SK-N-SH treated with all-trans-retinoic acid at 6 μM for 48 hours (cell line): ENCODE measurements at regions not wholly inside any gene's neighbourhood (a gene's known extent, or its start where the extent isn't known, plus 50 kb on each side); places are given as distances from the start of the nearest gene placed in this dataset.

Experiments used
- ATAC-seq: fragments of 200-7000 bp; cut with Tn5 transposase; 3 replicates; pipeline ENCODE4 v1.9.1; 2020; ENCODE audit warnings: mild to moderate bottlenecking, moderate library complexity
- ARNTL ChIP-seq: fragments of 450-650 bp; formaldehyde crosslinking; IDR thresholded peaks from 2 replicates; pipeline ENCODE4 v1.5.0; 2020; ENCODE audit warnings: low read depth, mild to moderate bottlenecking, moderate library complexity, borderline replicate concordance
- BACH2 ChIP-seq: fragments of 250-450 bp; sonication (Bioruptor Pico); IDR thresholded peaks from 2 replicates; pipeline ENCODE4 v1.9.0; 2021; ENCODE audit warnings: mild to moderate bottlenecking, borderline replicate concordance
- CSDC2 ChIP-seq: fragments of 250-450 bp; sonication (Bioruptor Pico); IDR thresholded peaks from 2 replicates; pipeline ENCODE4 v1.5.0; 2020; ENCODE audit warnings: mild to moderate bottlenecking, moderate library complexity
- CSRNP3 ChIP-seq: fragments of 250-450 bp; sonication (Bioruptor Pico); IDR thresholded peaks from 2 replicates; pipeline ENCODE4 v1.5.1; 2021; ENCODE audit warnings: mild to moderate bottlenecking, moderate library complexity
- ESRRG ChIP-seq: fragments of 250-450 bp; sonication (Bioruptor Pico); IDR thresholded peaks from 2 replicates; pipeline ENCODE4 v1.6.1; 2021; ENCODE audit warnings: mild to moderate bottlenecking
- GLIS3 ChIP-seq: fragments of 250-450 bp; sonication (Bioruptor Pico); IDR thresholded peaks from 2 replicates; pipeline ENCODE4 v1.5.0; 2020; ENCODE audit warnings: mild to moderate bottlenecking, moderate library complexity
- ISL1 ChIP-seq: fragments of 250-450 bp; sonication (Bioruptor Pico); IDR thresholded peaks from 2 replicates; pipeline ENCODE4 v2.1.2; 2022; ENCODE audit warnings: mild to moderate bottlenecking, moderate library complexity
- OSR1 ChIP-seq: fragments of 250-450 bp; sonication (Bioruptor Pico); IDR thresholded peaks from 2 replicates; pipeline ENCODE4 v1.8.0; 2022; ENCODE audit warnings: moderate library complexity, mild to moderate bottlenecking, inconsistent platforms
- PATZ1 ChIP-seq: fragments of 250-450 bp; sonication (Bioruptor Pico); IDR thresholded peaks from 2 replicates; pipeline ENCODE4 v1.8.0; 2020; ENCODE audit warnings: mild to moderate bottlenecking, moderate library complexity, borderline replicate concordance
- PPARA ChIP-seq: fragments of 250-450 bp; sonication (Bioruptor Pico); IDR thresholded peaks from 2 replicates; pipeline ENCODE4 v1.5.0; 2020; ENCODE audit warnings: mild to moderate bottlenecking, borderline replicate concordance
- RARB ChIP-seq: fragments of 250-450 bp; sonication (Bioruptor Pico); IDR thresholded peaks from 2 replicates; pipeline ENCODE4 v1.8.0; 2021; ENCODE audit warnings: mild to moderate bottlenecking, moderate library complexity
- SNAI2 ChIP-seq: fragments of 250-450 bp; sonication (Bioruptor Pico); IDR thresholded peaks from 2 replicates; pipeline ENCODE4 v1.5.0; 2020; ENCODE audit warnings: mild to moderate bottlenecking, moderate library complexity
- TOX ChIP-seq: fragments of 250-450 bp; sonication (Bioruptor Pico); IDR thresholded peaks from 2 replicates; pipeline ENCODE4 v1.8.0; 2021; ENCODE audit warnings: mild to moderate bottlenecking, moderate library complexity, borderline replicate concordance
- ZC3H10 ChIP-seq: fragments of 250-450 bp; sonication (Bioruptor Pico); IDR thresholded peaks from 2 replicates; pipeline ENCODE4 v1.5.1; 2021; ENCODE audit warnings: mild to moderate bottlenecking, moderate library complexity
- ZFP3 ChIP-seq: fragments of 250-450 bp; sonication (Bioruptor Pico); IDR thresholded peaks from 2 replicates; pipeline ENCODE4 v1.5.0; 2020; ENCODE audit warnings: mild to moderate bottlenecking, moderate library complexity
- ZFP30 ChIP-seq: fragments of 450-650 bp; formaldehyde crosslinking; IDR thresholded peaks from 2 replicates; pipeline ENCODE4 v1.5.0; 2022; ENCODE audit warnings: mild to moderate bottlenecking, moderate library complexity
- ZNF565 ChIP-seq: fragments of 450-650 bp; formaldehyde crosslinking; conservative IDR thresholded peaks from 2 replicates; pipeline ENCODE4 v1.5.0; 2020; ENCODE audit warnings: low read depth, mild to moderate bottlenecking, moderate library complexity
- ZNF8 ChIP-seq: fragments of 450-650 bp; formaldehyde crosslinking; IDR thresholded peaks from 2 replicates; pipeline ENCODE4 v1.5.0; 2020; ENCODE audit warnings: mild to moderate bottlenecking, moderate library complexity
- TF ChIP-seq, protein P1 (sequence below): fragments of 250-450 bp; sonication (Bioruptor Pico); IDR thresholded peaks from 2 replicates; pipeline ENCODE4 v1.5.1; 2020; ENCODE audit warnings: low read depth, mild to moderate bottlenecking, moderate library complexity
- TF ChIP-seq, protein P2 (sequence below): fragments of 250-450 bp; sonication (Bioruptor Pico); IDR thresholded peaks from 2 replicates; pipeline ENCODE4 v1.8.0; 2021; ENCODE audit warnings: low read depth, mild to moderate bottlenecking, moderate library complexity, borderline replicate concordance

DNA sequence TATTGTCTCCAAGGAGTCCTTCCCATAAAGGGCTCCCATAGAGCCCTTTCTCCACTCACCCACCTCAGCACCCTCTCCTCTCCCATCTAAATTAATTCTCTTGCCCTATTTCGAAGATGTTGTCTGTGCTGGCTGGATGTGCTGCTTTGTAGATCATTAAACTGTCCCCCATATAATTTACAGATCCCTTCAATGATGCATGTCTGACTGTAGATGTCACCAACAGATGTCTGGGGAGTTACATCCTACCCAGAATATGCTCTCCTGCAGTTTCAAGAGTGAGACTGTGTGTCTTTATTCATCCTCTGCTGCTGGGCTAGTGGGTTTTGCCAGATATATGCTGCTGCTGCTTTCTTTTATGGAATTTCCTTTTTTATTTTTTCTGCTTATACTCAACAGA lies 351.2 kb downstream of the MLLT3 start:
- no peak for TF ChIP-seq SNAI2
- TF ChIP-seq ZC3H10: no peak
- TF ChIP-seq ARNTL: no peak
- no peak for TF ChIP-seq CSRNP3 (CRISPR knock-in tag)
- no peak for TF ChIP-seq ZNF565 (CRISPR knock-in tag)
- no peak for ATAC-seq

DNA sequence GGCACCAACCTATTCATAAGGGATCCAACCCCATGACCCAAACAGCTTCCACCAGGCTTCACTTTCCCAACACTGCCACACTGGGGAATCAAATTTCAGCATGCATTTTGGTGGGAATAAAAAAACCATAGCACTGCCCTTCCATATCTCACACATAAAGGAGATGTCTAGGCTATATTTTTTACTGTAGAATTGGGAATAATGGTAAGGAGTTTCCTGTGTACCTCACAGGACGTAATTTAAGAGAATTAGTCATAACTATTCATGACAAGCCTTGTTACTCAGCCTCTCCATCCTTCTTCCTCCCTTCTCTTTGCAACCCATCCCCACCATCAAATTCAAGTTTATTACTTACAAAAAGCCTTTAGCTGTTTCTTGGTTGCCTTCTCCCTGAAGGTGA lies 352.1 kb downstream of the MLLT3 start:
- no peak for TF ChIP-seq ZFP30 (CRISPR knock-in tag)
- TF ChIP-seq, protein P1, sequence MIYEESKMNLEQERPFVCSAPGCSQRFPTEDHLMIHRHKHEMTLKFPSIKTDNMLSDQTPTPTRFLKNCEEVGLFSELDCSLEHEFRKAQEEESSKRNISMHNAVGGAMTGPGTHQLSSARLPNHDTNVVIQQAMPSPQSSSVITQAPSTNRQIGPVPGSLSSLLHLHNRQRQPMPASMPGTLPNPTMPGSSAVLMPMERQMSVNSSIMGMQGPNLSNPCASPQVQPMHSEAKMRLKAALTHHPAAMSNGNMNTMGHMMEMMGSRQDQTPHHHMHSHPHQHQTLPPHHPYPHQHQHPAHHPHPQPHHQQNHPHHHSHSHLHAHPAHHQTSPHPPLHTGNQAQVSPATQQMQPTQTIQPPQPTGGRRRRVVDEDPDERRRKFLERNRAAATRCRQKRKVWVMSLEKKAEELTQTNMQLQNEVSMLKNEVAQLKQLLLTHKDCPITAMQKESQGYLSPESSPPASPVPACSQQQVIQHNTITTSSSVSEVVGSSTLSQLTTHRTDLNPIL (CRISPR knock-in tag): no peak
- no peak for TF ChIP-seq ZNF8 (CRISPR knock-in tag)
- TF ChIP-seq ZFP3 (CRISPR knock-in tag): no peak
- TF ChIP-seq ZNF565 (CRISPR knock-in tag): no peak
- no peak for ATAC-seq

- TF ChIP-seq ISL1 (CRISPR knock-in tag): no peak
- TF ChIP-seq ZFP3 (CRISPR knock-in tag): no peak
- TF ChIP-seq, protein P1 (CRISPR knock-in tag): no peak
- TF ChIP-seq ZFP30 (CRISPR knock-in tag): no peak
- no peak for TF ChIP-seq CSRNP3 (CRISPR knock-in tag)
- TF ChIP-seq, protein P2, sequence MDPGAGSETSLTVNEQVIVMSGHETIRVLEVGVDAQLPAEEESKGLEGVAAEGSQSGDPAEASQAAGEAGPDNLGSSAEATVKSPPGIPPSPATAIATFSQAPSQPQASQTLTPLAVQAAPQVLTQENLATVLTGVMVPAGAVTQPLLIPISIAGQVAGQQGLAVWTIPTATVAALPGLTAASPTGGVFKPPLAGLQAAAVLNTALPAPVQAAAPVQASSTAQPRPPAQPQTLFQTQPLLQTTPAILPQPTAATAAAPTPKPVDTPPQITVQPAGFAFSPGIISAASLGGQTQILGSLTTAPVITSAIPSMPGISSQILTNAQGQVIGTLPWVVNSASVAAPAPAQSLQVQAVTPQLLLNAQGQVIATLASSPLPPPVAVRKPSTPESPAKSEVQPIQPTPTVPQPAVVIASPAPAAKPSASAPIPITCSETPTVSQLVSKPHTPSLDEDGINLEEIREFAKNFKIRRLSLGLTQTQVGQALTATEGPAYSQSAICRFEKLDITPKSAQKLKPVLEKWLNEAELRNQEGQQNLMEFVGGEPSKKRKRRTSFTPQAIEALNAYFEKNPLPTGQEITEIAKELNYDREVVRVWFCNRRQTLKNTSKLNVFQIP (CRISPR knock-in tag): no peak
- no peak for TF ChIP-seq ZNF565 (CRISPR knock-in tag)
- no peak for TF ChIP-seq GLIS3 (CRISPR knock-in tag)
- TF ChIP-seq, all 23 proteins: peak for 0
- ATAC-seq: no peak
These were observed 352.7 kb downstream of the MLLT3 start for GRCh38 chr9:20269620-20270019.

DNA sequence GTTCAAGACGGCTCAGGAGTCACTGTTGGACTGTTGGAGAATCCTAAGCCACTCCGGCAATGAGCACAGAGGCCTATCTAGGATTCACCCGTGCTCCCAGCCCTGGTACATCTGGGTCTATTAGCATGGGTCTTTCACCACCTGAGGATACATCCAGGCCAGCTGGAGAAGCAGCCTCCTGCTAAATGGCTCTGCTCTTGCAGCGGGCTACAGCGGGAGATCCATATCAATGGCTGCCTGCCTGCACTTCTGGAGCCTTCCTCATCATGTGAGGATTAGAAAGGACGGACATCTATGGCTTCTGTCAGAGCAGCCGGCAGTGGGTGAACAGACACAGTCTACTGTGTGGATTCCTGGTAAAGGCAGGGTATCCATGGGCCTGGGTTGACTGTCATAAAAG lies 357.4 kb downstream of the MLLT3 start:
- TF ChIP-seq TOX: no peak
- no peak for ATAC-seq

DNA sequence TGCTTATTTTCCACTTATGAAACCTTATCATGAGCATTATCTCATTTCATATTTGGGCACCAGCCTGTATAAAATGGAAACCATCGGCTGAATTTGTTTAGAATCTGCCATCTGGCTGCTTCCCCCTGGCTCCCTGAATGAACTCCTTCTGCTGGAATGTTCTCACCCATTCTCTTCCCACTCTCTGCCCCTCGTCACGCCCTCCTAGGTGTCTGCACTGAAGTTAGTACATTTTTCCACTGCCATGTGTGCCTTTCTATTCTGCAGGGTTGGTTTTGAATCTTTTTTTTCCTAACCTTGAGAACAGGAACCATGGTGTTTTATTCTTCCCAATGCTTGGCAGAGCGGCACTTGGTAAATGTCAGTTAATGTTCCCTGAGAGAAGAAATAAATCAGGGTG lies 359.7 kb downstream of the MLLT3 start:
- ATAC-seq: no peak
- TF ChIP-seq BACH2 (CRISPR knock-in tag) (no peak), ISL1 (CRISPR knock-in tag) (no peak), ZC3H10 (no peak), PPARA (no peak), OSR1 (CRISPR knock-in tag) (no peak), ZNF565 (CRISPR knock-in tag) (no peak), TOX (no peak), SNAI2 (no peak), PATZ1 (CRISPR knock-in tag) (no peak), ESRRG (CRISPR knock-in tag) (no peak), CSDC2 (CRISPR knock-in tag) (no peak), GLIS3 (CRISPR knock-in tag) (no peak), RARB (CRISPR knock-in tag) (no peak)
- TF ChIP-seq, protein P1 (CRISPR knock-in tag): no peak
